ENCODE measurements at regions not wholly inside any gene's neighbourhood (a gene's known extent, or its start where the extent isn't known, plus 50 kb on each side); places are given as distances from the start of the nearest gene placed in this dataset.
A peak's percentile ranks its signal among the peaks of the same experiment; 100 is the strongest.

DNA sequence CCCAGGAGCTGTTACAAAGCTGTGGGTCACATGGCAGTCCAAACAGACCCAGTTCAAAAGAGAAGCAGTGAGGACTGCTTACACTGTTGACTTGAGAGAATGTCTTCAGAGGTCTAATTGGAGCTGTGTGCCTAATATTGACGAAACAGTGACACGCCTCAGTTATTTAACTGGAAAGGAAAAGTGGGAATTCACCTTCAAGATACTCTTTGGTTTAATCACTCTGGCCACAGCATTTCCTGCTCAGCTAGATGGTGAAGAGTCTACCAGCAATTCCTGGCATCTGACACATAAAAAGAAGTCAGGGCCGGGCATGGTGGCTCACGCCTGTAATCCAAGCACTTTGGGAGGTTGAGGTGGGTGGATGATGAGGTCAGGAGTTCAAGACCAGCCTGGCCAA, 326.4 kb downstream of the SV2B start:
- H3K36me3 ChIP-seq (ENCODE audit: control insufficient read depth in 2 of 2, extremely low read depth in 1 of 2, insufficient read depth in 2 of 2, low read length in 2 of 2): no peaks in the 10 kb centered on the region
- H3K27me3 ChIP-seq (ENCODE audit: control insufficient read depth, extremely low read depth, insufficient read depth, low read length): no peaks in the 10 kb centered on the region
- H3K4me2 ChIP-seq (ENCODE audit: control insufficient read depth, extremely low read depth, insufficient read depth, low read depth, low read length): peak overlapping the region; percentile 32
- H3K9ac ChIP-seq (ENCODE audit: control insufficient read depth, extremely low read depth, insufficient read depth, low read length): no peak overlapping the region
- no peaks in the 10 kb centered on the region for H3K79me2 ChIP-seq (ENCODE audit: control insufficient read depth, insufficient read depth, low read length)
- H3K9me3 ChIP-seq (ENCODE audit: control insufficient read depth, low read depth, low read length): no peaks in the 10 kb centered on the region
- peaks cover 9% of the 10 kb centered on the region for H3K4me1 ChIP-seq (ENCODE audit: control insufficient read depth, extremely low read depth, insufficient read depth, low read length)
- H3K4me3 ChIP-seq (ENCODE audit: control insufficient read depth in 2 of 3, extremely low read depth in 1 of 3, insufficient read depth in 2 of 3, low read depth in 1 of 3, low read length in 3 of 3): no peak overlapping the region
- peak; percentile 83 for FAIRE-seq
- H2AFZ ChIP-seq (ENCODE audit: control insufficient read depth, low read length): no peak overlapping the region
- no peak for TF ChIP-seq EZH2 (IDR thresholded peaks at IDR 0.05; ENCODE audit: low read length)
- TF ChIP-seq, protein P1, sequence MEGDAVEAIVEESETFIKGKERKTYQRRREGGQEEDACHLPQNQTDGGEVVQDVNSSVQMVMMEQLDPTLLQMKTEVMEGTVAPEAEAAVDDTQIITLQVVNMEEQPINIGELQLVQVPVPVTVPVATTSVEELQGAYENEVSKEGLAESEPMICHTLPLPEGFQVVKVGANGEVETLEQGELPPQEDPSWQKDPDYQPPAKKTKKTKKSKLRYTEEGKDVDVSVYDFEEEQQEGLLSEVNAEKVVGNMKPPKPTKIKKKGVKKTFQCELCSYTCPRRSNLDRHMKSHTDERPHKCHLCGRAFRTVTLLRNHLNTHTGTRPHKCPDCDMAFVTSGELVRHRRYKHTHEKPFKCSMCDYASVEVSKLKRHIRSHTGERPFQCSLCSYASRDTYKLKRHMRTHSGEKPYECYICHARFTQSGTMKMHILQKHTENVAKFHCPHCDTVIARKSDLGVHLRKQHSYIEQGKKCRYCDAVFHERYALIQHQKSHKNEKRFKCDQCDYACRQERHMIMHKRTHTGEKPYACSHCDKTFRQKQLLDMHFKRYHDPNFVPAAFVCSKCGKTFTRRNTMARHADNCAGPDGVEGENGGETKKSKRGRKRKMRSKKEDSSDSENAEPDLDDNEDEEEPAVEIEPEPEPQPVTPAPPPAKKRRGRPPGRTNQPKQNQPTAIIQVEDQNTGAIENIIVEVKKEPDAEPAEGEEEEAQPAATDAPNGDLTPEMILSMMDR (optimal IDR thresholded peaks at IDR 0.05 in 1 of 3, IDR thresholded peaks at IDR 0.05 in 1 of 3, conservative IDR thresholded peaks at IDR 0.05 in 1 of 3; ENCODE audit: extremely low read depth in 1 of 3, insufficient read depth in 2 of 3, low read length in 3 of 3): no peak
- peak; percentile 66 for DNase-seq (ENCODE audit: low read depth, low spot score)
- dilution Hi-C loops (cut with MboI; ENCODE audit: extremely low pct_ligation_motif_present, low sequenced_read_pairs): no loop called here
- peak overlapping the region; percentile 49 for H3K27ac ChIP-seq (ENCODE audit: control insufficient read depth, insufficient read depth, low read length)
- H4K20me1 ChIP-seq (ENCODE audit: control insufficient read depth, extremely low read depth, insufficient read depth, low read length): no peaks in the 10 kb centered on the region
- no peaks in the 10 kb centered on the region for H3K9me1 ChIP-seq (ENCODE audit: control insufficient read depth, extremely low read depth, insufficient read depth, low read length)

DNA sequence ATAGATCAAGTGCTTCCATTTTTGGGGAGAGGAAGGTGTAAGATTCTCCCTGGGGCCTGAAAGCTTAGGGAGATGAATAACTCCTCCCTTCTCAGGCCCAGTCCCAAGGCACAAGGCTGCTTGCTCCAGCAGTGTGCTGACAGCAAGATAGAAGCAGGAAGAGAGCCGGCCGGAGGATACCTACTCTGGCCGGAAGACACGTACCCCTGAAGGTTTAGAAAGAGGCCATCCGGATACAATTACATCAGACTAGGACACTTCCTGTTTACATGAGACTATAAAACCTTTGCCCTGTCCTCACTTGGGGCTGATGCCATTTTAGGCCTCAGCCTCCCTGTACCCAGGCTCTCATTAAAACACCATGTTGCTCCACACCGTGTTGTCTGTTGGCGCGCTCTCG, 329.9 kb downstream of the SV2B start:
- H3K27me3 ChIP-seq (ENCODE audit: control insufficient read depth, extremely low read depth, insufficient read depth, low read length): no peaks in the 10 kb centered on the region
- H3K4me1 ChIP-seq (ENCODE audit: control insufficient read depth, extremely low read depth, insufficient read depth, low read length): peaks cover 9% of the 10 kb centered on the region
- H3K4me2 ChIP-seq (ENCODE audit: control insufficient read depth, extremely low read depth, insufficient read depth, low read depth, low read length): no peak overlapping the region
- dilution Hi-C loops (cut with MboI; ENCODE audit: extremely low pct_ligation_motif_present, low sequenced_read_pairs): no loop called here
- TF ChIP-seq, protein P1 (optimal IDR thresholded peaks at IDR 0.05 in 1 of 3, IDR thresholded peaks at IDR 0.05 in 1 of 3, conservative IDR thresholded peaks at IDR 0.05 in 1 of 3; ENCODE audit: extremely low read depth in 1 of 3, insufficient read depth in 2 of 3, low read length in 3 of 3): no peak
- no peak for TF ChIP-seq EZH2 (IDR thresholded peaks at IDR 0.05; ENCODE audit: low read length)
- no peaks in the 10 kb centered on the region for H3K9me1 ChIP-seq (ENCODE audit: control insufficient read depth, extremely low read depth, insufficient read depth, low read length)
- FAIRE-seq (no peak), DNase-seq (ENCODE audit: low read depth, low spot score) (no peak)
- H3K9ac ChIP-seq (ENCODE audit: control insufficient read depth, extremely low read depth, insufficient read depth, low read length): no peak overlapping the region
- H3K79me2 ChIP-seq (ENCODE audit: control insufficient read depth, insufficient read depth, low read length): no peaks in the 10 kb centered on the region
- H3K9me3 ChIP-seq (ENCODE audit: control insufficient read depth, low read depth, low read length): no peaks in the 10 kb centered on the region
- no peaks in the 10 kb centered on the region for H3K36me3 ChIP-seq (ENCODE audit: control insufficient read depth in 2 of 2, extremely low read depth in 1 of 2, insufficient read depth in 2 of 2, low read length in 2 of 2)
- no peaks in the 10 kb centered on the region for H4K20me1 ChIP-seq (ENCODE audit: control insufficient read depth, extremely low read depth, insufficient read depth, low read length)
- H3K4me3 ChIP-seq (ENCODE audit: control insufficient read depth in 2 of 3, extremely low read depth in 1 of 3, insufficient read depth in 2 of 3, low read depth in 1 of 3, low read length in 3 of 3): no peak overlapping the region
- no peak overlapping the region for H2AFZ ChIP-seq (ENCODE audit: control insufficient read depth, low read length)
- H3K27ac ChIP-seq (ENCODE audit: control insufficient read depth, insufficient read depth, low read length): no peak overlapping the region

Measured in keratinocyte (primary cell).